NCI-H226 (cell line): ENCODE measurements at regions not wholly inside any gene's neighbourhood (a gene's known extent, or its start where the extent isn't known, plus 50 kb on each side); places are given as distances from the start of the nearest gene placed in this dataset.
"Not testable (repeated sequence)": the region's sequence is repeated elsewhere in the genome, so short reads cannot be mapped to it uniquely, and the experiment has no call there.

ENCODE experiments used
- DNase-seq: peaks from one replicate; pipeline ENCODE4 v3.0.0-alpha.2; 2015

GRCh38 chr5:164435576-164435975, 930.2 kb downstream of the MAT2B start:
- DNase-seq, result no peak

GRCh38 chr5:164439799-164440198, 934.4 kb downstream of the MAT2B start:
- no peak for DNase-seq

- DNase-seq, result no peak
These were observed 944.0 kb downstream of the MAT2B start for GRCh38 chr5:164449460-164449859.

GRCh38 chr5:164466033-164466432, 960.6 kb downstream of the MAT2B start:
- DNase-seq, result no peak

GRCh38 chr5:164470312-164470711, 964.9 kb downstream of the MAT2B start:
- peak; percentile 19 for DNase-seq

GRCh38 chr5:164472165-164472564, 966.7 kb downstream of the MAT2B start:
- no peak for DNase-seq

GRCh38 chr5:164475339-164475977, 970.0 kb downstream of the MAT2B start:
- peak; percentile 26 for DNase-seq

- DNase-seq, result peak; percentile 20
These were observed 975.9 kb downstream of the MAT2B start for GRCh38 chr5:164481270-164481669.

GRCh38 chr5:164482351-164482750, 976.9 kb downstream of the MAT2B start:
- DNase-seq, result no peak

- no peak for DNase-seq
These were observed 979.5 kb downstream of the MAT2B start for GRCh38 chr5:164484948-164485347.

- peak; percentile 5 for DNase-seq
These were observed 982.5 kb downstream of the MAT2B start for GRCh38 chr5:164487939-164488338.

- no peak for DNase-seq
These were observed 992.1 kb downstream of the MAT2B start for GRCh38 chr5:164497311-164498064.

- DNase-seq, result no peak
These were observed 993.0 kb downstream of the MAT2B start for GRCh38 chr5:164498438-164498837.

GRCh38 chr5:164500856-164501255, 995.4 kb downstream of the MAT2B start:
- no peak for DNase-seq

- no peak for DNase-seq
These were observed 995.9 kb downstream of the MAT2B start for GRCh38 chr5:164501344-164501743.

- DNase-seq, result no peak
These were observed 998.8 kb downstream of the MAT2B start for GRCh38 chr5:164504141-164504772.

GRCh38 chr5:164505791-164506190, 1000.4 kb downstream of the MAT2B start:
- no peak for DNase-seq

- no peak for DNase-seq
These were observed 1012.8 kb downstream of the MAT2B start for GRCh38 chr5:164518067-164518740.

- no peak for DNase-seq
These were observed 1013.3 kb downstream of the MAT2B start for GRCh38 chr5:164518741-164519080.

GRCh38 chr5:164532235-164532900, 1026.9 kb downstream of the MAT2B start:
- no peak for DNase-seq

GRCh38 chr5:164533426-164533825, 1028.0 kb downstream of the MAT2B start:
- DNase-seq, result not testable (repeated sequence)

GRCh38 chr5:164540174-164540573, 1034.8 kb downstream of the MAT2B start:
- DNase-seq, result no peak

GRCh38 chr5:164545507-164545906, 1040.1 kb downstream of the MAT2B start:
- DNase-seq, result no peak
